ENCODE measurements at regions not wholly inside any gene's neighbourhood (a gene's known extent, or its start where the extent isn't known, plus 50 kb on each side); places are given as distances from the start of the nearest gene placed in this dataset.
"Not testable (repeated sequence)": the region's sequence is repeated elsewhere in the genome, so short reads cannot be mapped to it uniquely, and the experiment has no call there.

DNA sequence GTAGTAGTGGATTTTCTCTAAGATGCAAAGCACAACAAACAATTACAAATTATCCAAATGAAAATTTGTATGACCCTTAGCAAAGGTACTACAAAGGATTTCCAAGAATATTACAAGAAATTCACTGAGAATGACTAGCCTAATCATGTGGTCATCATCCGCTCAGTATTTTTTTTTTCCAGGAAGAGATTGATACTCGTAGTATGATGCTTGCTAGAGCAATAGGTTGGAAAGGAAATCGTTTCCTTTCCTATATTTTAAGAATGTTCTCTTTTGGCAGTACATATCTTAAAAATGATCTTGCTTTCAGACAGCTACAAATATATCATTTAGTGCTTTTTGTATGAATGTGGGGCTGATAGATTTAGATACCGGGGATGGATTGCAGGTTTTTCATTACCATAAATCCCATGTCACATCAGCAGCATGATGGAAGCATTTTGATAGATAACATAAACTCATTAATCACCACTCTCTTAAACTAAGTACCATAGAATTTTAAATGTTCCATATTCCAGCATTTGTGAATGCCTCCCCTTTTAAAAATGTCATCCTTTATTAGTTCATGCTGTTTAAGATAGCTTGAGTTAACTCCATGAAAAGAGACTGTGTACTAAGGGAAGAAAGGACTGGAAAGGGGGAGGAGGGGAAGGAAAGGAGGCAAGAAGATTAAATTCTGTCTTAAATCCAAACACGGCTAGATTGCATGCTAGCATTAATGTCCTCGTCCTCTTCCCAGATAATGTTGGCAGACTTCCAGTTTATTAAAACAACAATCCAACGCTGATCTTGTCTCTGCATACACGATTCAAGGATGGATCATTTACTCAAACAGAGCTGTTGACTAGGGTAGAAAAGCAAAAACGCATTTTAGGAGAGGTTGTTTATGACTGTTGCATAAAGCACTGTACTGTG, 311.7 kb upstream of the ZNF608 start:
- intact Hi-C loops (cut with DNase I): no loop called here
- DNase-seq: no peak

DNA sequence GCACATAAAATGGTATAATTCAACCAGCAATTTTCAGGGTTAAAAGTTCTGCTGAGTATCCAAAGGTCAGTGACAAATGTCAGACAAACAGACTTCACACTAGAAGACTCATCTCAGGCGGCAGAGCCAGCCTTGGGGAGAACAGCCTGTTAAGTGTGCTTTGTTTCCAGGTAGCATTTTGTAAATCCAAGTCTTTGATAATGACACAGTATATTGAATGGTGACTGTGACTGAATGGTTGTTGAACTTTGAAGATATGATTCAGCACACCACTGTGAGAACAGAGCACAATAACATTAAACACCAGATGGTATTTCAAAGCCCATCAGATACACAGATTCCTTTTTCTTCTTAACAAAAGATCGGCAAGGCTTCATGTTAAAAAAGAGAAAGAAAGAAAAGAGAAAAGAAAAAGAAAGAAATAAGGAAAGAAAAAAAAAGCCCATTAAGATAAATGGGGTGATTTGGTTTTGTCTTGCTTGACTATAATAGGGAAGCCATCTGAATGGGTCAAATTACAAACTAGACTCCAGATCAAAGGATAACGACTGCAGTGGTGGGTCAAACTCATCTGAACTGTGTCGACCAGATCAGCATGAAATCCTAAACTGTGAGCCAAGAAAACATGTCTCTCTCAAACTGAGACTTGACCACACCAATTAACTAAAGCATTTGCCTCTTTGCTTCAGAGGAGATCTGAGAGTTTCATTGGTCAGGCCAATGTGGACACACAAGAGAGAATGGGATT, 313.0 kb upstream of the ZNF608 start:
- intact Hi-C loops (cut with DNase I): no loop called here
- no peak for DNase-seq

DNA sequence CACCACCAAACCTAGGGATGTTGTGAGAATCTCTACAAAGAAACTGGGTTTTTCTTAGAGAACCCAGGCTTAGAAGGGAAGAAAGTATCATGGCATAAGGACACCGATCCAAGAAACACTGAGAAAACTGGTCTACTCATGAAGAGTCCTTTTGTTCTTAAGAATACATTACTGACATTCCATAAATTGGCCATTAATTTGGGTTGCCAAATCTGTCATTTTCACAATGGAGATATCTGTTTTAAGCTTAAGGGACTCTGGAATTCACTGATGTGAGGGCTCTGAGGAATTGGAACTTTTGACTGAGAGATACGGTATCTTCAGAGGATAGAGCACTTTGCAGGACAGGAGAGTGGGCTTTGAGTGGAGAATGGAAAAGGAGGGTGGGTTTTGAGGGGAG, 315.3 kb upstream of the ZNF608 start:
- intact Hi-C loops (cut with DNase I): no loop called here
- DNase-seq: no peak

DNA sequence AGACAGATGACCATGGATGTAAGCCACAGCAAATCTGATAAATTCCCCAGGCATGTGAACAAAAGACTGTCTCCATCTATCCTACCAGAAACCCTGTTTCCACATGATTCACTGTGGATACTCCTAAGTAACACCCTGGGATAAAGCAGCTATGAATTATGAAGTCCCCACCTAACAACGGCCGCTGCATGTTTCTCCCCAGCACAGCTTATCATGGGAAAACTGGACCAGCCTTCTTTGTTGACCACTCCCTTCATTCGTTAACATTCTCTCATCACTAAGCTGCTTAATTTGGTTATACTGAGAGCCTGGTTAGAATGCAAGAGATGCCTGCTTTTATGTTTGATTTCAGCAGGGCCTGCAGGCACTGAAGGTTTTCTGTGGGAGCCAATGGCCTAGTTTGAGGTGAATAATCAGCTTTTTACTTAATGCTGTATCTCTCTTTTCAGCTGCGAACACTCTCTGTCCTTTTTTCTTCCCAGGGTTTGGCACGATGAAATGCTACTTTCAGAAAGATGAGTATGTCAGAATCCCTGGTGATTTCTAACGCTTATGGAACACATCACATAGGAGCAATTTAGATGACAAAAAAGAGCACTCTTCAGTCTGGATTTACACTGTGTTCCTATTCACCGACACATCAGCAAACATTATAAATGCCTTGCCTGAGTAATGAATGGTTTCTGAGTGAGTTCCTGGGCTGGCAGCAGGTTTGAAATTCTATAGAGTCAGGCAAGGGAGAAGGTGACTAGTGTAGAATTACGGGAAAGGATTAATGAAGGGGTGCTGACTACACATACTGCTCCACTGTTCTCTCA, 318.4 kb upstream of the ZNF608 start:
- peak in 1 of 10 donors; percentile 33 for DNase-seq

DNA sequence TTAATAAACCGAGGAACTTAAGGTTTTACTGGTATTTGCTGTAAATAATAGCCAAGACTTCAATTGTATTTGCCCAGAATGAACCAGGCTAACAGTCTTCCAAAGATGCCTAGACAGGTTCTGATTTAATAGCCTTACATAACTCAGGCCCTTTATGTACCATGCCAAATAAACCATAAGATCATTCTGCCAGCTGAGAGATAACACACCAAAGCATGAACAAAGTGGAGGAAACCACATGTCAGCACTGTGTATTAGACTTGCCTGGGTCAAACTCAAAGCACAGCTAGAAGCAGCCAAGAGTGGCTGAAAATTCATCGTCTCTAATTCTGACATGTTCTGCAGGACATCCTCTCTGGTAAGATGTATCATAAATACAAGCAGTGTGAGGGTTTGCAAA, 319.3 kb upstream of the ZNF608 start:
- intact Hi-C loops (cut with DNase I): no loop called here
- DNase-seq: no peak

More for the DNA sequence above, 318.4 kb upstream of the ZNF608 start:
- intact Hi-C loops (cut with DNase I): no loop called here

DNA sequence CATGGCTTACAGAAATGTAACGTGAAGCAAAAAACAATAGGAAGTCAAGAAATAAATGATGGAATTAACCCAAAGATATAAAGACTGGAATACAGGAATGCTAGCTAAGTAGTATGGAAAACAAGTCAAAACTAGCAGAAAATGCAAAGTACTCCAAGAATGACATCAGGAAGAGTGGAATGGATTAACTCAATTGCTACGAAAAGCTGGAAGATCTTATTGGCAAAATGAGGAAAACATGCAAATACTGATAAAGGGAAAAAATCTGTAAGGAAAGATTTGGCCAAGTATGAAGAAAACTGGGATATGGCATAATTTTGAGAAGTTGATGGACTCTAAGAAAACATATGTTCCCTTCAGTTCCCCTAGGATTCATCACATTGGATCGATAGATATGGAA, 324.5 kb upstream of the ZNF608 start:
- no peak for DNase-seq
- intact Hi-C loops (cut with DNase I): no loop called here

DNA sequence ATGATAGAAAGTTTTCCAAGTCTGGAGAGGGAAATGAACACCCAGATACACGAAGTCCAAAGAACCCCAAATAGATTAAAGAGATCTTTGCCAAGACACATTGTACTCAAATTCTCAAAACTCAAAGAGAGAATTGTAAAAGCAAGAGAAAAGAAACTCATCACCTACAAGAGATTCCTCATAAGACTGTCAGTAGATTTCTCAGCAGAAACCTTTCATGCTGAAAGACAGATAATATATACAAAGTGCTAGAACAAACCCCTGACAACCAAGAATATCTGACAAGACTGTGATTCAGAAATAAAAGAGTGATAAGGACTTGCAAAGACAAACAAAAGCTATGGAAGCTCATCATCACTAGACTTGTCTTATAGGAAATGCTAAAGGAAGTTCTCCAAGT, 326.7 kb upstream of the ZNF608 start:
- intact Hi-C loops (cut with DNase I): no loop called here
- DNase-seq: no peak

DNA sequence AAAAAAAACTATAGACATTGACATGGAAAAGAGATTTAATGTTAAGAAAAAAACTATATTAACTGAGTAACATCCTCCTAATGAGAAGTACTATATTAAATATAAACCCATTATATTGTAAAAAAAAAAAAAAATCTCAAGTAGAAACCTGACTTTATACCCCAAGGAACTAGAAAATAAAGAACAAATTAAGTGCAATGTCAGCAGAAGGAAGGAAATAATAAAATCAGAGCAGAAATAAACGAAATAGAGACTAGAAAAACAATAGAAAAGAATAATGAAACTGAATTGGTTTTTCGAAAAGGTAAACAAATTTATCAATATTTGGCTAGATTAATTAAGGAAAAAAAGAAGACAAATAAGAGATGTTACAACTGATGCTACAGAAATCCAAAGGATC, 329.1 kb upstream of the ZNF608 start:
- DNase-seq: no peak
- intact Hi-C loops (cut with DNase I): no loop called here

DNA sequence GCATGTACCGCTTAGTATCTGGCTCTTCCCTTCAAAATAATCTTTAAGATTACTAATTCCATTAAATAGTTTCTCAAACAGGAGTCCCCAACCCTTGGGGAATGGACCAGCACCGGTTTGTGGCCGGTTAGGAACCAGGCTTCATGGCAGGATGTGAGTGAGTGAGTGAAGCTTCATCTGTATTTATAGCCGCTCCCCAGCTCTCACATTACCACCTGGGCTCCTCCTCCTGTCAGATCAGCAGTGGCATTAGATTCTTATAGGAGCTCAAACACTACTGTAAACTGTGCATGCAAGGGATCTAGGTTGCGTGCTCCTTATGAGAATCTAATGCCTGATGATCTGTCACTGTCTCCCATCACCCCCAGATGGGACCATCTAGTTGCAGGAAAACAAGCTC, 332.6 kb upstream of the ZNF608 start:
- DNase-seq; intact Hi-C loops (cut with DNase I): not testable (repeated sequence)

DNA sequence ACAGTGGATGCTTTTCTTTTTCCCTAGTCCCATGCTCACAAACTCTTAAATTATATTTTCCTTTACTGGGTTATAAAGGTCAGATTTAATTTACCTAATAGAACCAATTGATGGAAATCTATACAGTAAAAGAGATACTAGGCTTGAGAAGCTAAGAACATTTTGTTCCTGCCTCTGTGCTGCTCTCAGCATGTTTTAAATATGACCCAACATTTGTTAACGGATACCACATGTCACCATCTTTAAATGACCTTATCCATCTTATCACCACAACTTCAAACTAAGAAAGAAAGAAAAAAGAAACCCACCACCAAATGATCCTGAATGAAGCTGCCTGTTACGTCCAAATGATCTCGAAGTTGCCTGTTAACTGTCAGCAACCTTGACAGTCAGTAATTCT, 334.7 kb upstream of the ZNF608 start:
- no peak for DNase-seq
- intact Hi-C loops (cut with DNase I): no loop called here

DNA sequence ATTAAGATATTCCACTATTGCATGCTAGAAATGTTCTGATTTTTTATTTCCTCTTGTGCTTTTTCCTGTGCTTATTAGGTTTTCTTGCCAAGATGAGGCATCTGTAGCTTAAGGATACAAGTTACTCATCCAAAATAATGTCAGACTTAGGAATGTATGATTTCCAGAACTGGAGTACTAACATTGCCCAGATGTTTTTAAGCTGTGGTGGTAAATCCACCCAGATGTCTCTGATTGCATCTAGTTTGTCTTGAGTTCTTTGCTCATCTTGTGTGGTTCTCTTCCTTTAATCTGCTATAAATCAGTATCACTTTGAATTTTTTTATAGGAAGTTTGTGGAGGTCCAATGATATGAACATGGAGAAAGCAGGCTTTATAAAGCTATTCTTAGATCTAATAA, 337.5 kb upstream of the ZNF608 start:
- no peak for DNase-seq
- intact Hi-C loops (cut with DNase I): no loop called here

DNA sequence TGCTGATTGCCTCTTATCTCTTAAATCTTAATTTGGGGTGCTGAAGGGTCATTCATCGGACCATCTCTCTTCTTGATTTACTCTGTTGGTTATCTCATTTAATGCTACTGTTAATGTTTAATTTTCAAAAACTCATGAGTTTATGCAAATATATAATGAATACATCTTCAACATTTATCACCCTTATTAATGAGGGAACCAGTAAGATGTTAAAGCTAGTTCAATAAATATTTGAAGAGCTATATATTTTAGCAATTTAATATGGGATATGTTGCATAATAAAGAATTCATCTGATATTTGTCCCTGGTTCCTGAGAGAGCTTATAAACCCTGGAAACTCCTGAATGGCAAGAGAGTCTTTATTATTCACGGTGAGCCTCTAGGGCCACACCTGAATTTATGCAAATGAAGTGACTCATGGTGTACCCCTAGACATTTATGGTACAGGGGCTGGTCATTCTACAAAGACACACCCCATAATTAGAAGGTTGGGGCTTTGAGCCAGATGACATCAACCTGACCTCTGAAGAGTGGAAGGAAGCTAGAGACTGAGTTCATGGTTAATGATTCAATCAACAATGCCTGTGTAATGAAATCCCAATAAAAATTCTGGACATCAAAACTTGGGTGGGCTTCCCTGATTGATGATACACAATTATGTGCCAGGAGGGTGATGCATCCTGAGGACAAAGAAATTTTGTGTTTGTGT, 339.5 kb upstream of the ZNF608 start:
- DNase-seq: no peak
- intact Hi-C loops (cut with DNase I): no loop called here

DNA sequence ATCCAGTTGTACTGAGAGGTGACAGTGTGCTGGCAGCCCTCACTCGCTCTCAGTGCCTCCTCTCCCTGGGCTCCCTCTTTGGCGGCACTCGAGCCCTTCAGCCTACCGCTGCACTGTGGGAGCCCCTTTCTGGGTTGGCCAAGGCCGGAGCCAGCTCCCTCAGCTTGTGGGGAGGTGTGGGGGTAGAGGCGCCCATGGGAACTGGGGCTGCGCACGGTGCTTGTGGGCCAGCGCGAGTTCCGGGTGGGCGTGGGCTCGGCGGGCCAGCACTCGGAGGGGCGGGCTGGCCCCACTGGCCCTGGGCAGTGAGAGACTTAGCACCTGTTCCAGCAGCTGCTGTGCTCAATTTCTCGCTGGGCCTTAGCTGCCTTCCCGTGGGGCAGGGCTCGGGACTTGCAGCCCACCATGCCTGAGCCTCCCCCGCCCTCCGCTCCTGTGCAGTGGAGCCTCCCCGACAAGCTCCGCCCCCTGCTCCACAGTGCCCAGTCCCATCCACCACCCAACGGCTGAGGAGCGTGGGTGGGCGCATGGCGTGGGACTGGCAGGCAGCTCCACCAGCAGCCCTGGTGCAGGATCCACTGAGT, 342.2 kb upstream of the ZNF608 start:
- intact Hi-C loops (cut with DNase I): no loop called here
- DNase-seq: peak in 2 of 10 donors; percentile 76

DNA sequence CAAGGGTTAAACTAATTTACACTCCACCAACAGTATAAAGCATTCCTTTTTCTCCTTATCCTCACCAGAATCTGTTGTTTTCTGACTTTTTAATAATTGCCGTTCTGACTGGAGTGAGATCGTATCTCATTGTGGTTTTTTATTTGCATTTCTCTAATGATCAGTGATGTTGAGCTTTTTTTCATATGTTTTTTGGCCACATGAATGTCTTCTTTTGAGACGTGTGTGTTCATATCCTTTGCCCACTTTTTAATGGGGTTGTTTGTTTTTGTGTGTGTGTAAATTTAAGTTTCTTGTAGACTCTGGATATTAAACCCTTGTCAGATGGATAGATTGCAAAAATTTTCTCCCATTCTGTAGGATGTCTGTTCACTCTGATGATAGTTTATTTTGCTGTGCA, 345.7 kb upstream of the ZNF608 start:
- DNase-seq; intact Hi-C loops (cut with DNase I): not testable (repeated sequence)

DNA sequence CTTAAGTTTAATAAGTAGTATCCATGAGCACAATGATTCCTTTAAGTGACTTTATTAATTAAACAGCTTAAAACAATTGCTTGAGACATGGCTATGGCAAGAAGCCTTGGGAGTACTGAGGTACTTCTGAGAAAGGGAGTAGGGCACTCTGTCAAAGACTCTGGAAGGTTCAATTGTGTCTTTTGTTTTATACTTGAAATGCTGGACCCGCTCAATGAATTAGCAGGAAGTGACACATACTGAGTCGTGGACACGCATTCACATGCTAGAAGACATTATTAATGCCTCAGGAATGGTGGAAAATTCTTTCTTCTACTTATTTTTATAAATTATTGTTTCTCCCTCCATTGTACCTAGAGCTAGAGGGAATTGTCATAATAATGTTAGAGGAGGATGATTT, 347.3 kb upstream of the ZNF608 start:
- intact Hi-C loops (cut with DNase I): no loop called here
- no peak for DNase-seq

DNA sequence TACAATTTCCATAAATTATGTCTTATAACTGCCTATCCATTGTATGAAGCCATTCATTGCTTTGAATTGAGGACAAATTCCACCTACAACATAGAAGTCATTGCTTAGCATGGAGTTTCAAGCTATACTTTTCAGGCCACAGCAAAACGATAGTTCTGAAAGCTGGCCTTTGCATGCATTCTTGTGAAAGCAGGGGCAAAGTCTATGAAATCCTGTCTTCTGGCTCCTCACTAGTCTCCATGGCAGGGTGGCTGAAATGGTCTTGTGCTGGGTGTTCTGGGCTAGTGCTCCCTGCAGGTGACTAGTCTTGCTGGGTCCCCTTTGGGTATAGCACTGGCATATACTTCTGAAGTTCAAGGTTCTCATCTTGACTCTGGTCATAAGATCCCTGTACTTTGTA, 353.9 kb upstream of the ZNF608 start:
- DNase-seq: no peak
- intact Hi-C loops (cut with DNase I): no loop called here

DNA sequence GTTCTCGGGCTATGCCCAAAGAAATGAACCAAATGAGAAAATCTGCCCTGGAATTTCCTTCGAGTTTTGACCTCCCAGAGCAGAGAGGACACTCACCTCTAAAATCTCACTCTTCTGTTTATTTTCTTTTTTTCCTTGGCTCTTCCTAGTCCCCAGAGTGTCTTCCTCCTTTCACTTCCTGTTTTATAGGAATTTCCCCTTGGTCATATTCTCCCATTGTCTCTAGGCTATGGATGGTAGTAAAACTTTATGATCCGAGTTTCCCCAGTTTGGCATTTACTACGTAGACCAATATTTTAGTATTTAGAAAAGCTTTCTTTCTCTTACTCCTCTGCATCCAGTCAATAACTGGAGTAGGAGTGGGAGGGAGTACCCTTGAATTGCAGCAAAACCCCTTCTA, 354.5 kb upstream of the ZNF608 start:
- no peak for DNase-seq
- intact Hi-C loops (cut with DNase I): no loop called here

DNA sequence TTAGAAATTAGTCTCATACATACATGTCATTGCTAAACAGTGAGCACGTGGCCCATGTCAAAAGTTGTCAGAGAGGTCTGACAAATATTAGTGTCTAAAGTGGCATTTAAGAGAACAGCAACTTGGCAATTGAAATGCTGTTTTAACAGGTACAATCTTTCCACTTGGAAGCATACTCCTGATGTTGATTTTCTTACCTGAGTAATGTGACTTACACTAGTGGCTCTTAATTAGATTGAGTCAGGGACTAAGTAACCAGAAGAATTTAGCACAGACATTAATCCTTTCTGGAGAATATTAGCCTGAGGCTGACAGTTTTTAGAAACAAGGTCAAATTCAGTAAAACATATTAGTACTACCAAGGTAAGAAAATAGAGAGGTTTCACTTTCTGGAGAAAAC, 357.0 kb upstream of the ZNF608 start:
- intact Hi-C loops (cut with DNase I): no loop called here

DNA sequence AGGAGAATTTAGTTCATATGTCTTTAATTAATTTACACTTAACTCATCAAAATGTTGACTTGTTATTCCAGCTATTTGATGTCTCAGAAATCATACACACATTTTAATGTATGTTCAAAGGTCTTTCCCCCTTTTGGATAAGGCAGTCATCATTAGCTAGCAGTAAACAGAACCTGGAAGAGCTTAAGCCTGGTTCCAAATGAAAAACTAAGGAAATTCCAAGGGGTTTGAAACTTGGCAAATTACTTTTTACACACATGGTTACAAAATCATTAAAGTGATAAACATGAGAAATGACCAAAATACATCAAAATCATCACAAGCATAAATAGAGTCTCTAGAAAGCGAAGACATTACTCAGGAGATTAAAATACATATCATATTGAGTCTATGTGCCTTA, 359.8 kb upstream of the ZNF608 start:
- intact Hi-C loops (cut with DNase I): no loop called here
- no peak for DNase-seq

More for the DNA sequence above, 357.0 kb upstream of the ZNF608 start:
- no peak for DNase-seq

DNA sequence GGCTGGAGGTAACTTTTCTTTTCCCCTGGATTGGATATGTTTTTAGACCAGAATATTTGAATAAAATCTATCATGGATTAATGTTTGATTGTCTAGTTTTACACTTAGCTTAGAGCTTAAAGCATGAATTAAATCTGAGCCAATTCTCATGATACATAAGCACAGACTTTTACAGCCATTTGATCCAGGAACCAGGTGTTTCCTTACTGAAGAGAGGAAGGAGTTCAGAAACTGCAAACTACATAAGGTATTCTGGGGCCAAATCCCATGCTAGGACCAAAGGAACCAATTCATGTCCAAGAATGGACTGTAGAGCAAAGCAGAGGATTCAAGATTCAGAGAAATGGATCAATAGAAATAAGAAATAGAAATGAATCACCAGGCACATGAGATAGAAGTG, 360.4 kb upstream of the ZNF608 start:
- intact Hi-C loops (cut with DNase I): no loop called here
- DNase-seq: no peak

Data from posterior cingulate gyrus (tissue), 11 donors.